ENCODE measurements at regions not wholly inside any gene's neighbourhood (a gene's known extent, or its start where the extent isn't known, plus 50 kb on each side); places are given as distances from the start of the nearest gene placed in this dataset.
"Not testable (repeated sequence)": the region's sequence is repeated elsewhere in the genome, so short reads cannot be mapped to it uniquely, and the experiment has no call there.

DNA sequence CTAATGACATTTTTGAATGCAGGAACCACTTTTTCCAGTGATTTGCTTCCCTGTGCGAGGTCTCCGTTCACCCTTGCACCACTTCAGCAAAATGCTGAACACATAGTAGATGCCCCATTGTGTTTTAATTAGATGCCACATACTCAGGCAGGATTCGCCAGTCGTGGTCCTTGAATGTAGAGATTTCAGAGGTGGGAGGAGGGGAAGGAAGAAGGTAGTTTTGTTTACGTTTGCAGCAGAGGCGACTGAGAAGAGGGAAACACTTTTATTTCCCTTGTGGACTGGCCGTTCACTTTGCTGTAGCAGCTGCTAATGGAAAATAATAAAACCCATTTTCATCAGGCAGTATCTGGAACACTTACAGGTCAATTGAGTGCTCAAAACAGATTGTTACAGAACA lies 262.8 kb upstream of the TBL1XR1 start:
- DNase-seq: no peak
- Mint-ChIP-seq H3K27ac (ENCODE audit: unreplicated experiment) (no peak overlapping the region), H3K9me3 (ENCODE audit: unreplicated experiment) (no peaks in the 10 kb centered on the region), H3K27me3 (ENCODE audit: insufficient read depth, unreplicated experiment) (no peaks in the 10 kb centered on the region), H3K36me3 (ENCODE audit: insufficient read depth, unreplicated experiment) (no peaks in the 10 kb centered on the region), H3K4me3 (ENCODE audit: unreplicated experiment) (no peak overlapping the region), H3K4me1 (ENCODE audit: low read depth, unreplicated experiment) (peaks cover 6% of the 10 kb centered on the region)
- no peak overlapping the region for H3K4me3 ChIP-seq (ENCODE audit: low read depth, low read length)
- no peaks in the 10 kb centered on the region for H3K9me3 ChIP-seq
- no TSS peak for BruUV-seq (replicated peaks)
- H3K27me3 ChIP-seq (replicated peaks; ENCODE audit: control insufficient read depth, insufficient read depth, low read length): no peaks in the 10 kb centered on the region
- TF ChIP-seq, protein P1, sequence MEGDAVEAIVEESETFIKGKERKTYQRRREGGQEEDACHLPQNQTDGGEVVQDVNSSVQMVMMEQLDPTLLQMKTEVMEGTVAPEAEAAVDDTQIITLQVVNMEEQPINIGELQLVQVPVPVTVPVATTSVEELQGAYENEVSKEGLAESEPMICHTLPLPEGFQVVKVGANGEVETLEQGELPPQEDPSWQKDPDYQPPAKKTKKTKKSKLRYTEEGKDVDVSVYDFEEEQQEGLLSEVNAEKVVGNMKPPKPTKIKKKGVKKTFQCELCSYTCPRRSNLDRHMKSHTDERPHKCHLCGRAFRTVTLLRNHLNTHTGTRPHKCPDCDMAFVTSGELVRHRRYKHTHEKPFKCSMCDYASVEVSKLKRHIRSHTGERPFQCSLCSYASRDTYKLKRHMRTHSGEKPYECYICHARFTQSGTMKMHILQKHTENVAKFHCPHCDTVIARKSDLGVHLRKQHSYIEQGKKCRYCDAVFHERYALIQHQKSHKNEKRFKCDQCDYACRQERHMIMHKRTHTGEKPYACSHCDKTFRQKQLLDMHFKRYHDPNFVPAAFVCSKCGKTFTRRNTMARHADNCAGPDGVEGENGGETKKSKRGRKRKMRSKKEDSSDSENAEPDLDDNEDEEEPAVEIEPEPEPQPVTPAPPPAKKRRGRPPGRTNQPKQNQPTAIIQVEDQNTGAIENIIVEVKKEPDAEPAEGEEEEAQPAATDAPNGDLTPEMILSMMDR (IDR thresholded peaks at IDR 0.05; ENCODE audit: insufficient read depth in 1 of 2, low read depth in 1 of 2, low read length in 1 of 2, severe bottlenecking in 1 of 2, unreplicated experiment in 1 of 2): no peak
- ChIA-PET POLR2A (no interaction called here), CTCF (no interaction called here)
- no peaks in the 10 kb centered on the region for H3K36me3 ChIP-seq (ENCODE audit: control insufficient read depth, insufficient read depth, low read length)
- intact Hi-C loops (cut with micrococcal nuclease; ENCODE audit: unreplicated experiment): no loop called here
- H3K4me1 ChIP-seq: no peaks in the 10 kb centered on the region

DNA sequence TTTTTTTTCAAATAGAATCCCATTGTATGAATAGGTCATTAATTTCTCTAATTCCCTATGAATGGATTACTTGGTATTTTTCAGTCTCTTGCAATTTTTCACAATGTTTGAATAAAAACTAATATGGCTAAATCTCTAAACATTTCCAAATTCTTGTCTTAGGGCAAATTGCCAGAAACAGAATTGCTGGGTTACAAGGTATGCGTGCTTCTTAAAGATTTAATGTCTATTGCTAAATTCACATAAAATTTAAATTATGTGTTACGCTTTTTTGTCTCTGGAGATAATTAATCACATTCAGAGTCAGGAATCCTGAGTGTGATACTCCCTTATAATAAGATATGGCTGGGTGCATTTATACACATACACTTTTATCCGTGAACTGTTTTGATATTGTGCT lies 264.5 kb upstream of the TBL1XR1 start:
- H3K9me3 Mint-ChIP-seq (ENCODE audit: unreplicated experiment): no peaks in the 10 kb centered on the region
- no peak overlapping the region for H3K27ac Mint-ChIP-seq (ENCODE audit: unreplicated experiment)
- H3K36me3 Mint-ChIP-seq (ENCODE audit: insufficient read depth, unreplicated experiment): no peaks in the 10 kb centered on the region
- POLR2A ChIA-PET: no interaction called here
- no peaks in the 10 kb centered on the region for H3K4me1 ChIP-seq
- CTCF ChIA-PET: no interaction called here
- no peaks in the 10 kb centered on the region for H3K27me3 Mint-ChIP-seq (ENCODE audit: insufficient read depth, unreplicated experiment)
- no peak overlapping the region for H3K4me3 ChIP-seq (ENCODE audit: low read depth, low read length)
- H3K36me3 ChIP-seq (ENCODE audit: control insufficient read depth, insufficient read depth, low read length): no peaks in the 10 kb centered on the region
- intact Hi-C loops (cut with micrococcal nuclease; ENCODE audit: unreplicated experiment): no loop called here
- no peaks in the 10 kb centered on the region for H3K9me3 ChIP-seq
- H3K4me1 Mint-ChIP-seq (ENCODE audit: low read depth, unreplicated experiment): peaks cover 6% of the 10 kb centered on the region
- H3K4me3 Mint-ChIP-seq (ENCODE audit: unreplicated experiment): no peak overlapping the region
- no peak for DNase-seq
- no peaks in the 10 kb centered on the region for H3K27me3 ChIP-seq (replicated peaks; ENCODE audit: control insufficient read depth, insufficient read depth, low read length)
- no TSS peak for BruUV-seq (replicated peaks)
- TF ChIP-seq, protein P1 (IDR thresholded peaks at IDR 0.05; ENCODE audit: insufficient read depth in 1 of 2, low read depth in 1 of 2, low read length in 1 of 2, severe bottlenecking in 1 of 2, unreplicated experiment in 1 of 2): no peak

DNA sequence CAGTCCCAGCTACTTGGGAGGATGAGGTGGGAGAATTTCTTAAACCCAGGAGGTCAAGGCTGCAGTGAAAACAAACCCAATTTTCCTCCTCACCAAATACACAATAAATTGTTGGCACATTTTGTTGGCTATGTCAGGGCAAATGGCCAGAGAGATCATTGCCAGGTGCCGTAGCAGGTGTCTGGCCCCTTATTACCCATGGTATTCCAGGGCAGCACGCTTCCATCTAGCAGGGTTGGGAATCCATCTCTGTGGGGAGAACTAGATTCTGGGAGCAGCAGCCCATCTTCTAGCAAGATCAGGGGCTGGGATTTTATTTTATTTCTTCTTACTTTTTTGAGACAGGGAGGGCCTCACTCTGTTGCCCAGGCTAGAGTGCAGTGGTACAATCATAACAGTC lies 266.1 kb upstream of the TBL1XR1 start:
- CTCF ChIA-PET; H3K27me3 Mint-ChIP-seq (ENCODE audit: insufficient read depth, unreplicated experiment); H3K27ac Mint-ChIP-seq (ENCODE audit: unreplicated experiment); BruUV-seq (replicated peaks); H3K4me3 ChIP-seq (ENCODE audit: low read depth, low read length); H3K36me3 ChIP-seq (ENCODE audit: control insufficient read depth, insufficient read depth, low read length); H3K4me3 Mint-ChIP-seq (ENCODE audit: unreplicated experiment); H3K27me3 ChIP-seq (replicated peaks; ENCODE audit: control insufficient read depth, insufficient read depth, low read length); H3K4me1 ChIP-seq; H3K36me3 Mint-ChIP-seq (ENCODE audit: insufficient read depth, unreplicated experiment); H3K9me3 Mint-ChIP-seq (ENCODE audit: unreplicated experiment); intact Hi-C loops (cut with micrococcal nuclease; ENCODE audit: unreplicated experiment); H3K4me1 Mint-ChIP-seq (ENCODE audit: low read depth, unreplicated experiment); POLR2A ChIA-PET; H3K9me3 ChIP-seq; DNase-seq: not testable (repeated sequence)

DNA sequence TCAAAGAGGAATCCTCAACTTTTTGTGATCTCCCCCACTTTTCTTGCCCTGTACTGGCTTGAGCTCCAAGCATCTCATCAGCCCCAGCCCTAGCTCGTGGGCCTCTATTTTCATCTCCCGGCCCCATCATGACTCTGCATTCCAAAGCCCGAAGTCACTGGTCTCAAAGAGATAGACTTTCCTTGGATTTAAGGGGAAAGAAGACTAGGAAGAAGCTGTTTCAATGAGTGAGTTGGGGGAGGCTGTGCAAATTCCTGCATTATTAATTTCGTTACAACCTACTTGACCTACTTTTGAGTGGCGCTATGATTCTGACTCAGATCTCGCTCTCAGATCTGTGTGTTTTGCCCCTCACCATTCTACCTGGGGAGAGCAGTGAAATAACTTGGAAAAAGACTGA lies 266.6 kb upstream of the TBL1XR1 start:
- Histone ChIP-seq H3K4me3 (ENCODE audit: low read depth, low read length) (no peak overlapping the region), H3K27me3 (replicated peaks; ENCODE audit: control insufficient read depth, insufficient read depth, low read length) (no peaks in the 10 kb centered on the region), H3K36me3 (ENCODE audit: control insufficient read depth, insufficient read depth, low read length) (no peaks in the 10 kb centered on the region), H3K9me3 (no peaks in the 10 kb centered on the region), H3K4me1 (no peaks in the 10 kb centered on the region)
- POLR2A ChIA-PET: no interaction called here
- Mint-ChIP-seq H3K27me3 (ENCODE audit: insufficient read depth, unreplicated experiment) (no peaks in the 10 kb centered on the region), H3K27ac (ENCODE audit: unreplicated experiment) (no peak overlapping the region), H3K4me1 (ENCODE audit: low read depth, unreplicated experiment) (peaks cover 7% of the 10 kb centered on the region), H3K36me3 (ENCODE audit: insufficient read depth, unreplicated experiment) (no peaks in the 10 kb centered on the region), H3K4me3 (ENCODE audit: unreplicated experiment) (no peak overlapping the region), H3K9me3 (ENCODE audit: unreplicated experiment) (no peaks in the 10 kb centered on the region)
- intact Hi-C loops (cut with micrococcal nuclease; ENCODE audit: unreplicated experiment): no loop called here
- CTCF ChIA-PET: no interaction called here
- no peak for DNase-seq
- BruUV-seq (replicated peaks): no TSS peak
- TF ChIP-seq, protein P1 (IDR thresholded peaks at IDR 0.05; ENCODE audit: insufficient read depth in 1 of 2, low read depth in 1 of 2, low read length in 1 of 2, severe bottlenecking in 1 of 2, unreplicated experiment in 1 of 2): no peak

Measured in Caco-2 (cell line).